ENCODE measurements at regions not wholly inside any gene's neighbourhood (a gene's known extent, or its start where the extent isn't known, plus 50 kb on each side); places are given as distances from the start of the nearest gene placed in this dataset.

- TF ChIP-seq TAF1 (IDR thresholded peaks at IDR 0.05; ENCODE audit: low read depth, low read length), result no peak
- TF ChIP-seq POLR2AphosphoS5 (IDR thresholded peaks at IDR 0.05; ENCODE audit: low read depth, low read length), result no peak
- no peak for TF ChIP-seq POLR2A (IDR thresholded peaks at IDR 0.05; ENCODE audit: low read depth, low read length)
- no peak for TF ChIP-seq POU2F2 (IDR thresholded peaks at IDR 0.05; ENCODE audit: low read depth, low read length)
Observed at GRCh38 chr18:45482286-45482685, 133.0 kb upstream of the SLC14A2 start.
